KMS-11 (cell line): ENCODE measurements at regions not wholly inside any gene's neighbourhood (a gene's known extent, or its start where the extent isn't known, plus 50 kb on each side); places are given as distances from the start of the nearest gene placed in this dataset.

ENCODE experiments used
- H2AFZ ChIP-seq: fragments of 200-600 bp; sonication (generic); 2 replicates; pipeline ENCODE4 v1.6.1; 2016; ENCODE audit warnings: antibody characterized with exemption, mixed run types, low read depth
- H3K27ac ChIP-seq: fragments of 200-600 bp; sonication (generic); 2 replicates; pipeline ENCODE4 v1.6.1; 2016; ENCODE audit warnings: mild to moderate bottlenecking, mixed run types
- H3K27me3 ChIP-seq: fragments of 200-600 bp; sonication (generic); 2 replicates; pipeline ENCODE4 v1.6.1; 2017; ENCODE audit warnings: mild to moderate bottlenecking, low read depth, mixed run types, moderate library complexity; ENCODE audit not compliant: insufficient read depth
- H3K36me3 ChIP-seq: fragments of 200-600 bp; sonication (generic); 2 replicates; pipeline ENCODE4 v1.6.1; 2017; ENCODE audit warnings: mild to moderate bottlenecking, mixed run types; ENCODE audit not compliant: insufficient read depth
- H3K4me1 ChIP-seq: fragments of 200-600 bp; sonication (generic); 2 replicates; pipeline ENCODE4 v1.6.1; 2016; ENCODE audit warnings: mild to moderate bottlenecking, low read depth, mixed run types; ENCODE audit not compliant: poor library complexity, severe bottlenecking
- H3K4me2 ChIP-seq: fragments of 200-600 bp; sonication (generic); 2 replicates; pipeline ENCODE4 v1.7.0; 2016; ENCODE audit warnings: mild to moderate bottlenecking, mixed run types
- H3K4me3 ChIP-seq: fragments of 200-600 bp; sonication (generic); IDR thresholded peaks from 2 replicates; pipeline ENCODE4 v1.6.1; 2017; ENCODE audit warnings: low read depth, low read length, mixed read lengths; ENCODE audit not compliant: insufficient read depth
- H3K79me2 ChIP-seq: fragments of 200-600 bp; sonication (generic); 2 replicates; pipeline ENCODE4 v1.6.1; 2016; ENCODE audit warnings: low read depth, mixed run types; ENCODE audit not compliant: insufficient read depth
- H3K9ac ChIP-seq: fragments of 200-600 bp; sonication (generic); 2 replicates; pipeline ENCODE4 v1.6.1; 2016; ENCODE audit warnings: mild to moderate bottlenecking, mixed run types
- H4K20me1 ChIP-seq: fragments of 200-600 bp; sonication (generic); 2 replicates; pipeline ENCODE4 v1.6.1; 2016; ENCODE audit warnings: mild to moderate bottlenecking, mixed run types; ENCODE audit not compliant: insufficient read depth
- TF ChIP-seq, protein P1 (sequence below): fragments of 200-600 bp; sonication (generic); conservative IDR thresholded peaks from 2 replicates; pipeline ENCODE4 v1.6.1; 2017; ENCODE audit warnings: low read depth, mild to moderate bottlenecking, antibody characterized with exemption, low read length, moderate library complexity, mixed read lengths

DNA sequence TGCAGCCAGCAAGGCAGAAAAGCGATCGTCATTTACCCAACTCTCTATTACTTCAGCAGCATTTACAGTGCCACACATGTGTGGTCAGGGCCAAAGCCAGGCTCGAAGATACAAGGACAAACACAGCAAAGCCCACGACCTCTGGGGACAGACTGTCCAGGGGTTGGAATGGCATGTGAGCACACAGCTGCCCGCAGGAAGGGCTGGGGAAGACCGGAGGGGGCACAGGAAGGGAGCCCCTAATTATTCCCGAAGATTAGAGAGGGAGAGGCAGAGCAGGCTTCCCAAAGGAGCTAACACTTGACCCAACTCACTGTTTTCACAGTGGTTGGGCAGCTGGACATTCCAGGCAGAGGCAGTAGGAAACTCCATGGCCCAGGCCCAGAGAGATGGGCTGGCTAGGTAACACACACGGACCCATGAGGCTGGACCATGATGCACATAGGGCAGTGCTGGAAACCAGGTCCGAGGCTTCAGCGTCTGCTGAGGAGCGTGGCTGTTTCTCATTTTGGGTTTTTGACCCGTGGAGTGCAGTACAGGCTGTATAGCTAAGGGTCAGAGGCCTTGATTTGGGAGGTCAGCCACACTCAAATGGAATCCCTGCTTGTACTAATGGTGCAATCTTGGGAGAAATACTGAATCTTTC lies 179.8 kb downstream of the FOXO1 start:
- TF ChIP-seq, protein P1, sequence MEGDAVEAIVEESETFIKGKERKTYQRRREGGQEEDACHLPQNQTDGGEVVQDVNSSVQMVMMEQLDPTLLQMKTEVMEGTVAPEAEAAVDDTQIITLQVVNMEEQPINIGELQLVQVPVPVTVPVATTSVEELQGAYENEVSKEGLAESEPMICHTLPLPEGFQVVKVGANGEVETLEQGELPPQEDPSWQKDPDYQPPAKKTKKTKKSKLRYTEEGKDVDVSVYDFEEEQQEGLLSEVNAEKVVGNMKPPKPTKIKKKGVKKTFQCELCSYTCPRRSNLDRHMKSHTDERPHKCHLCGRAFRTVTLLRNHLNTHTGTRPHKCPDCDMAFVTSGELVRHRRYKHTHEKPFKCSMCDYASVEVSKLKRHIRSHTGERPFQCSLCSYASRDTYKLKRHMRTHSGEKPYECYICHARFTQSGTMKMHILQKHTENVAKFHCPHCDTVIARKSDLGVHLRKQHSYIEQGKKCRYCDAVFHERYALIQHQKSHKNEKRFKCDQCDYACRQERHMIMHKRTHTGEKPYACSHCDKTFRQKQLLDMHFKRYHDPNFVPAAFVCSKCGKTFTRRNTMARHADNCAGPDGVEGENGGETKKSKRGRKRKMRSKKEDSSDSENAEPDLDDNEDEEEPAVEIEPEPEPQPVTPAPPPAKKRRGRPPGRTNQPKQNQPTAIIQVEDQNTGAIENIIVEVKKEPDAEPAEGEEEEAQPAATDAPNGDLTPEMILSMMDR = no peak
- Histone ChIP-seq H3K4me2 (no peak overlapping the region), H3K27me3 (no peaks in the 10 kb centered on the region), H3K27ac (no peak overlapping the region), H3K36me3 (no peaks in the 10 kb centered on the region), H4K20me1 (no peaks in the 10 kb centered on the region), H3K9ac (no peak overlapping the region), H3K4me3 (no peak overlapping the region), H3K79me2 (no peaks in the 10 kb centered on the region), H2AFZ (no peak overlapping the region), H3K4me1 (peaks cover 15% of the 10 kb centered on the region)

DNA sequence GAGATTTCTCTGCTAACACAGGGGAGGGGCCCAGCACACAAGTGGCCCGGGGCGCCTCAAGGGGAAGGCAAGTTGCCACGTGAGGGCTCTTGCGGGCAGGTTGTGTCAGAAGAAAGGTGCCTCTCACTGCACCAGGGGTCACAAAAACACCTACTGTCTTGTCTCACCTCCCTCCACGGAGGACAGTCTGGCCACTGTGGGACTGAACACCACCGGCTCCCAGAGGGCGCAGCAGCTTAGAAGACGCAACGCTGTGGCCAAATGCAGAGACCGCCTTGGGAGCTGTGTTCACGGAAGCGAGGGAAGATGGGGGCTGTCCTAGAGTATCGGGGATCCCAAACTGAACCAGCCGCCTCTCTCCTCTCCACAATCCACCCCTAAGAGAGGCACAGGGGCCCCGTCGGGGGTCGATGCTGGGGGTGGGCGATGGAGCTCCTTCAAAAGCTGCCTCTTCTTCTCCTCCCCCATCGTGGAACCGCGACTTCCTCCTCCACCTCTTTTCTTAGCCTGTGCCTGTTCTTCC lies 177.5 kb downstream of the FOXO1 start:
- Histone ChIP-seq H2AFZ (no peak overlapping the region), H3K4me3 (no peak overlapping the region), H3K36me3 (no peaks in the 10 kb centered on the region), H3K4me1 (peaks cover 15% of the 10 kb centered on the region), H4K20me1 (no peaks in the 10 kb centered on the region), H3K9ac (no peak overlapping the region), H3K79me2 (no peaks in the 10 kb centered on the region), H3K27me3 (no peaks in the 10 kb centered on the region), H3K4me2 (no peak overlapping the region), H3K27ac (no peak overlapping the region)
- TF ChIP-seq, protein P1 = no peak

DNA sequence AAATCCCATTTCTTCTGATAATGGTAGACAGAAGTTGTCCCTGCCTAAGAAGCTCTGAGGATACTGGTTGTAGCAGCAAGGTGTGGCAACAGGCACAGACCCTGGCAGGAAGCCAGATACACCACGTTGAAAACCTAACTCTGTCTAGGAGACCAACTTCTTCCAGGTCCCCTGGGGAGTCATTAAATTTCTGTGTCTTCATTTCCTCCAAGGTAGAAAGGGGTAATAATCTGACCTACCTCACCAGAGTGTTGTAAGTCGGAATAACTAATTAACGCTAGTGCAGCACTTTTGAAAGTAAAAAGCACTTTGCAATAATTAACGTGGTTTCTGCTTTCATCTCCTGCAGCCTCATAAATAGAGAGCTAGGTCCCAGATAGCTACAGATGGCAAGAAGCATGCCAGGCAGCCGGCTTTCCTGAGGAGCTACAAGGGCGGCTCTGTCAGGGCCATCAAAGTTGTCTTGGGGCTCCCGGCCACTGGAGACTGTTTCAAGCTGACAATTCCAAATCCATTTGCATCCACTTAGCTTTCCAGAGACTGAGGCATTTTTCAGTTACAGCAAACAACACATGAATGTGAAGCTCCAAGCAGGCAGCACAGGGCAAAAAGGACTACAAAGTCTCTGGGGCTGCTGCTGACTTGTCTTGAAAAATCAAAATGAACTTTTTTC lies 176.2 kb downstream of the FOXO1 start:
- no peaks in the 10 kb centered on the region for H3K79me2 ChIP-seq
- peaks cover 15% of the 10 kb centered on the region for H3K4me1 ChIP-seq
- no peaks in the 10 kb centered on the region for H4K20me1 ChIP-seq
- peak overlapping the region; percentile 8; the same call in 1 of the 2 replicates for H3K27ac ChIP-seq
- H3K4me2 ChIP-seq = peak overlapping the region; percentile 34; the same call in 1 of the 2 replicates
- H3K27me3 ChIP-seq = no peaks in the 10 kb centered on the region
- H3K9ac ChIP-seq = no peak overlapping the region
- H3K36me3 ChIP-seq = no peaks in the 10 kb centered on the region
- TF ChIP-seq, protein P1 = no peak
- peak overlapping the region; percentile 22; the same call in 1 of the 2 replicates for H2AFZ ChIP-seq
- no peak overlapping the region for H3K4me3 ChIP-seq

DNA sequence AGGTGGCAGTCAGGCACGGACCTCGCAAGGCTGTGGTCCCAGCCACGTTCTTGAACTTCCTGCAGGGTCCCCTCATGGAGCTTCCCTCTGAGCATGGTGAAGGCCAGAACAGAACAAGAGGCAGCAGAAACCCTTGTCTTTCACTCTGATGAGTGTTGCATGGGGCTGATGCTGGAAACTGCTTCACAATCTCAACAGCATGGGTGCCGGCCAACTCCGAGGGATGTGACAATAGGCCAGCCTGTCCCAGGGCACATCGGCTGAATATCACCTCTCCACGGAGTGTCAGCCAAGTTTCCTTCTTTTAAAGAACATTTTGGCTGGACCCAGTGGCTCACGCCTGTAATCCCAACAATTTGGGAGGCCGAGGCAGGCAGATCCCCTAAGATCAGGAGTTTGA lies 173.9 kb downstream of the FOXO1 start:
- H3K4me1 ChIP-seq = peaks cover 15% of the 10 kb centered on the region
- no peak overlapping the region for H3K4me3 ChIP-seq

More for the DNA sequence above, 173.9 kb downstream of the FOXO1 start:
- TF ChIP-seq, protein P1 = no peak
- Histone ChIP-seq H3K27me3 (no peaks in the 10 kb centered on the region), H3K27ac (no peak overlapping the region), H4K20me1 (no peaks in the 10 kb centered on the region), H2AFZ (no peak overlapping the region), H3K36me3 (no peaks in the 10 kb centered on the region), H3K79me2 (no peaks in the 10 kb centered on the region), H3K4me2 (no peak overlapping the region), H3K9ac (no peak overlapping the region)
